Esophagus muscularis mucosa (tissue), 4 donors: ENCODE measurements at regions not wholly inside any gene's neighbourhood (a gene's known extent, or its start where the extent isn't known, plus 50 kb on each side); places are given as distances from the start of the nearest gene placed in this dataset.

Experiments used
- DNase-seq: peaks from one replicate; pipeline ENCODE4 v3.0.0-alpha.2; 2017; ENCODE audit errors: extremely low spot score
- H3K27ac ChIP-seq, 4 donors: fragments of 200-600 bp; sonication (generic); replicated peaks in 1 of 4; 1 replicate in 3 of 4; 2 replicates in 1 of 4; pipeline ENCODE4 v1.5.1; 2016 to 2019; ENCODE audit warnings: mild to moderate bottlenecking in 1 of 4
- H3K27me3 ChIP-seq, 4 donors: fragments of 200-600 bp; sonication (generic); one replicate each; pipeline versions ENCODE4 v1.5.1 to v1.6.0; 2016 to 2019
- H3K36me3 ChIP-seq, 4 donors: fragments of 200-600 bp; sonication (generic); one replicate each; pipeline ENCODE4 v1.5.1; 2016 to 2019
- H3K4me1 ChIP-seq, 4 donors: fragments of 200-600 bp; sonication (generic); one replicate each; pipeline ENCODE4 v1.5.1; 2016 to 2019
- H3K4me3 ChIP-seq, 4 donors: fragments of 200-600 bp; sonication (generic); 1 replicate in 2 of 4; 2 replicates in 2 of 4; pipeline ENCODE4 v1.5.1; 2016 to 2019; ENCODE audit warnings: mild to moderate bottlenecking in 4 of 4, moderate library complexity in 1 of 4
- H3K9me3 ChIP-seq, 4 donors: fragments of 200-600 bp; sonication (generic); 1 replicate in 3 of 4; 2 replicates in 1 of 4; pipeline ENCODE4 v1.5.1; 2016 to 2019
- EP300 ChIP-seq: sonication (generic); formaldehyde crosslinking; IDR thresholded peaks from one replicate; pipeline ENCODE4 v1.6.1; 2017; ENCODE audit warnings: antibody characterized with exemption
- POLR2A ChIP-seq: fragments of 450-650 bp; IDR thresholded peaks from one replicate; pipeline ENCODE4 v1.6.1; 2017; ENCODE audit warnings: antibody characterized with exemption, moderate library complexity, mild to moderate bottlenecking, low read depth
- POLR2AphosphoS5 ChIP-seq, 2 donors: sonication (generic); formaldehyde crosslinking; IDR thresholded peaks; one replicate each; pipeline ENCODE4 v1.6.1; 2017; ENCODE audit warnings: antibody characterized with exemption in 2 of 2
- WGBS: methylation state at CpG from one replicate; pipeline ENCODE4 v1.1.5; 2018; 5-methylcytosine and 5-hydroxymethylcytosine counted together
- intact Hi-C: fragments of 100-400 bp; cut with DNase I; formaldehyde crosslinking; loops from one replicate; pipeline ENCODE4 v1.15.1; 2023
- TF ChIP-seq, protein P1 (sequence below), 3 experiments: fragments of 200-600 bp in 2 of 3; fragments of 450-650 bp in 1 of 3; sonication (generic) in 2 of 3; IDR thresholded peaks; one replicate each; pipeline ENCODE4 v1.5.1; 2017 to 2019; ENCODE audit warnings: antibody characterized with exemption in 3 of 3, mild to moderate bottlenecking in 2 of 3, moderate library complexity in 1 of 3

DNA sequence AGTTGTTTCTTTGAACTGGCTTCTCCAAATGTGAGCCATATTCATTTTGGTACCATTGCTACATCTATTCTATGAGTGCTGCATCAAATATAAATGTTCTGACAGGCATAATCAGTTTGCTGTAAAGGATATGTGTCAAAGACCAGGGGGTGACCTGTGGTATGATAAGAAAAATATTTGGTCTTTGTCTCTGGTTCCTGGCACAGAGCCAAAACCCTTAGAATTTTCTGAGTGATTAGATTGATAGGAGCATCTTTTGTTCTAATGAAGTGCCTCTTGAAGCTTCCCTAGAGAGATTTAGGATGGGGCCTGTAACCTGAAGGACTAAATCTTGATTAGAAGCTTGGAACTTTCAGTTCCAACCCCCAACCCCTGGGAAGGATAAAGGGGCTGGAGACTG lies 256.3 kb downstream of the NNT start:
- no peak overlapping the region for H3K4me3 ChIP-seq
- H3K27ac ChIP-seq: no peak overlapping the region

GRCh38 chr5:43855452-43855851 lies 252.5 kb downstream of the NNT start:
- Histone ChIP-seq H3K27me3 (no peaks in the 10 kb centered on the region), H3K4me3 (no peak overlapping the region), H3K4me1 (peaks cover 0 to 8% (median 0%) of the 10 kb centered on the region in 4 donors), H3K27ac (no peak overlapping the region), H3K9me3 (no peaks in the 10 kb centered on the region), H3K36me3 (no peaks in the 10 kb centered on the region)
- no peak for DNase-seq
- WGBS: 24% methylated on average over 5 of the region's 5 CpGs
- intact Hi-C loops: no loop called here
- TF ChIP-seq POLR2A: no peak
- no peak for TF ChIP-seq EP300
- TF ChIP-seq, protein P1, sequence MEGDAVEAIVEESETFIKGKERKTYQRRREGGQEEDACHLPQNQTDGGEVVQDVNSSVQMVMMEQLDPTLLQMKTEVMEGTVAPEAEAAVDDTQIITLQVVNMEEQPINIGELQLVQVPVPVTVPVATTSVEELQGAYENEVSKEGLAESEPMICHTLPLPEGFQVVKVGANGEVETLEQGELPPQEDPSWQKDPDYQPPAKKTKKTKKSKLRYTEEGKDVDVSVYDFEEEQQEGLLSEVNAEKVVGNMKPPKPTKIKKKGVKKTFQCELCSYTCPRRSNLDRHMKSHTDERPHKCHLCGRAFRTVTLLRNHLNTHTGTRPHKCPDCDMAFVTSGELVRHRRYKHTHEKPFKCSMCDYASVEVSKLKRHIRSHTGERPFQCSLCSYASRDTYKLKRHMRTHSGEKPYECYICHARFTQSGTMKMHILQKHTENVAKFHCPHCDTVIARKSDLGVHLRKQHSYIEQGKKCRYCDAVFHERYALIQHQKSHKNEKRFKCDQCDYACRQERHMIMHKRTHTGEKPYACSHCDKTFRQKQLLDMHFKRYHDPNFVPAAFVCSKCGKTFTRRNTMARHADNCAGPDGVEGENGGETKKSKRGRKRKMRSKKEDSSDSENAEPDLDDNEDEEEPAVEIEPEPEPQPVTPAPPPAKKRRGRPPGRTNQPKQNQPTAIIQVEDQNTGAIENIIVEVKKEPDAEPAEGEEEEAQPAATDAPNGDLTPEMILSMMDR (IDR thresholded peaks at IDR 0.05): no peak
- no peak for TF ChIP-seq POLR2AphosphoS5 (IDR thresholded peaks at IDR 0.05)

More for the DNA sequence above, 256.3 kb downstream of the NNT start:
- Histone ChIP-seq H3K9me3 (no peaks in the 10 kb centered on the region), H3K36me3 (no peaks in the 10 kb centered on the region), H3K27me3 (no peaks in the 10 kb centered on the region), H3K4me1 (peaks cover 0 to 8% (median 0%) of the 10 kb centered on the region in 4 donors)
- intact Hi-C loops: no loop called here
- no peak for TF ChIP-seq EP300
- TF ChIP-seq POLR2A: no peak
- TF ChIP-seq, protein P1 (IDR thresholded peaks at IDR 0.05): no peak
- TF ChIP-seq POLR2AphosphoS5 (IDR thresholded peaks at IDR 0.05): no peak
- DNase-seq: no peak

DNA sequence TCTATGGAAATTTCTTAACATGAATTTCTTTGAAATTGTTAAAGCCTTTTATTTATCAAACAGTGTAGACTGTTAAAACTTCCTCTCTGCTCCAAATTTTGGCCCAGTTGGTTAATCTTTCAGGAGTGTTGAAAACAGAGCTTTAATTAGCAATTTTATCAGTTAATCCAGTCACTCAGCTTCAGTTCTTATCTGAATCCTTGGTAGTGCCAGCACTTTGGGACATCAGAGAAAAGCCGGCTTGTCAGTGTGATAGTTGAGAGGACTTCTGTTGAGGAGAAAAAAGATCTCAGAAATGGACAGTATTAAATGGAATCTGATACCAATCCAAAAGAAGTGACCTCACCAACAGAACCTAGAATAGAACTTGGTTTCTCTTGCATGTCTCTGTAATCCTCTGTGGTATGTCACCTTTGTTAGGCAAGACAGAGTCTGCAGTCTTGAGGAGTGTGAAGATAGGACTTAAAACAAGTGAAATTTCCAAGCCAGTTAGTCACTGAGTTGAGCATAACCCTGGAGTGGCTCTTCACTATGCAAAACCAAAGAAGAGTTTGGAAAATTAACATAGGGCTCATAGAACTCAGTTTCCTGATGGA lies 251.8 kb downstream of the NNT start:
- intact Hi-C loops: no loop called here
- H3K4me1 ChIP-seq: peaks cover 0 to 8% (median 0%) of the 10 kb centered on the region in 4 donors
- TF ChIP-seq, protein P1 (IDR thresholded peaks at IDR 0.05): no peak
- TF ChIP-seq POLR2A: no peak
- TF ChIP-seq EP300: no peak
- TF ChIP-seq POLR2AphosphoS5 (IDR thresholded peaks at IDR 0.05): no peak
- WGBS: 59% methylated on average over 1 of the region's 1 CpG
- no peak for DNase-seq
- H3K27me3 ChIP-seq: no peaks in the 10 kb centered on the region
- H3K9me3 ChIP-seq: no peaks in the 10 kb centered on the region
- H3K4me3 ChIP-seq: no peak overlapping the region
- no peak overlapping the region for H3K27ac ChIP-seq
- no peaks in the 10 kb centered on the region for H3K36me3 ChIP-seq

DNA sequence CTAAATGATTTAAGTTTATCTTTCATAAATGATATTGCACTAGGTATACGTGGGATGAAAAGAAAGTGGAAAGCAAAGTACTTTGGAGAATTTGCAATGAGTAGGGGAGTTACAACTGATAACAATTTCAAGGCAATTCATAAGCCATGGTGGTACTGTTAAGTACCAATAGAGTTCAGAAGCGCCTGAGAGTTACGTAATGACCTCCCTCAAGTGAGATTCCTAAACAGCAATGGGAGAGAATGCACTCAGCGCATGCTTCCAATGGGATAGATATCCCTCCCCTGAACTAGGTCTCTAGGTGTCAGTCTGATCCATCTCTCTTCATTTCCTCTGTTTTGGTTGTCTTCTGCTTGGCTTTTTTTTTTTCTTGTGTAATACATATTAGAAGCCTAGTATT lies 249.3 kb downstream of the NNT start:
- intact Hi-C loops: no loop called here
- DNase-seq: no peak
- no peaks in the 10 kb centered on the region for H3K27me3 ChIP-seq
- TF ChIP-seq, protein P1 (IDR thresholded peaks at IDR 0.05): no peak
- no peak for TF ChIP-seq EP300
- TF ChIP-seq POLR2AphosphoS5 (IDR thresholded peaks at IDR 0.05): no peak
- TF ChIP-seq POLR2A: no peak
- H3K4me1 ChIP-seq: peaks cover 0 to 8% (median 0%) of the 10 kb centered on the region in 4 donors
- H3K9me3 ChIP-seq: no peaks in the 10 kb centered on the region
- H3K36me3 ChIP-seq: no peaks in the 10 kb centered on the region
- no peak overlapping the region for H3K4me3 ChIP-seq
- H3K27ac ChIP-seq: no peak overlapping the region
- WGBS: 85% methylated on average over 4 of the region's 4 CpGs

DNA sequence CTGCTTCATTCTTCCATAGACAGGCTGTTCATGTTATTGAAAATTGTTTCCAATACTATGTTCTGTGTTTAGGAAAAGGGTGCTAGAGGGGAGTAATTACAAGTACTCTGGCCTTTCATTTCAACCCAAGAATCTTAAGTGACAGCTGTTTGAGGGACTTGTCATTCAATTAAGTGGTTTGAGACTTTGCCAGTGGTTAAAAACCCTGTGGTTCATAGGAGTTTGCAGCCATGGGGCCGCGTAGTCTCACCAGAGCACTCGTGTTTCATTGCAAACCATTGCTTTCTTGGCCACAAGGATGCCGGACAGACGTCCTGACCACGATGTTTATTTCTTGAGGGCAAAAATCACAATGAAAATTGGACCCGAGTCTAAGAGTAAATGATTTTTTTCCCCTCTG lies 248.8 kb downstream of the NNT start:
- Histone ChIP-seq H3K4me3 (no peak overlapping the region), H3K27me3 (no peaks in the 10 kb centered on the region), H3K36me3 (no peaks in the 10 kb centered on the region), H3K4me1 (peaks cover 0 to 8% (median 0%) of the 10 kb centered on the region in 4 donors), H3K27ac (no peak overlapping the region), H3K9me3 (no peaks in the 10 kb centered on the region)
- no peak for TF ChIP-seq EP300
- TF ChIP-seq POLR2A: no peak
- no peak for TF ChIP-seq POLR2AphosphoS5 (IDR thresholded peaks at IDR 0.05)
- TF ChIP-seq, protein P1 (IDR thresholded peaks at IDR 0.05): no peak
- no peak for DNase-seq
- intact Hi-C loops: no loop called here
- 90% methylated on average over 7 of the region's 7 CpGs for WGBS
